PC-9 (cell line): ENCODE measurements at regions not wholly inside any gene's neighbourhood (a gene's known extent, or its start where the extent isn't known, plus 50 kb on each side); places are given as distances from the start of the nearest gene placed in this dataset.
"Not testable (repeated sequence)": the region's sequence is repeated elsewhere in the genome, so short reads cannot be mapped to it uniquely, and the experiment has no call there.

Experiments
- BruUV-seq: library from RNA; stranded (reverse); fragments of 400-500 nt; replicated peaks from 2 replicates; lab custom pipeline; 2021; lab: Mats Ljungman, UMichigan
- CTCF ChIA-PET: fragments of 300-600 bp; sonication (Branson Sonifier 250); formaldehyde crosslinking; loops from one replicate; lab custom pipeline; 2022; ENCODE audit warnings: antibody characterized with exemption; lab: Charles Lee
- POLR2A ChIA-PET: fragments of 300-600 bp; sonication (Branson Sonifier 250); formaldehyde crosslinking; loops from one replicate; lab custom pipeline; 2022; ENCODE audit warnings: antibody characterized with exemption; ENCODE audit not compliant: unreplicated experiment; lab: Charles Lee
- DNase-seq, 2 experiments: peaks; one replicate each; pipeline versions ENCODE4 v3.0.0 to v3.0.0-alpha.2; 2015 to 2022; ENCODE audit warnings: mixed read lengths in 1 of 2
- H2AFZ ChIP-seq: fragments of 200-600 bp; sonication (generic); 2 replicates; pipeline ENCODE4 v1.8.1; 2017; ENCODE audit warnings: antibody characterized with exemption
- H3F3A ChIP-seq: fragments of 200-600 bp; sonication (generic); 2 replicates; pipeline ENCODE4 v1.8.1; 2017; ENCODE audit warnings: antibody characterized with exemption, mild to moderate bottlenecking, low read depth; ENCODE audit not compliant: insufficient read depth
- H3K27ac ChIP-seq: fragments of 200-600 bp; sonication (generic); 2 replicates; pipeline ENCODE4 v1.6.1; 2016; ENCODE audit warnings: mixed run types
- H3K27me3 ChIP-seq: fragments of 200-600 bp; sonication (generic); 2 replicates; pipeline ENCODE4 v1.6.1; 2016; ENCODE audit warnings: low read depth, mixed run types; ENCODE audit not compliant: insufficient read depth
- H3K36me3 ChIP-seq: fragments of 200-600 bp; sonication (generic); 2 replicates; pipeline ENCODE4 v1.6.1; 2016; ENCODE audit warnings: low read depth, mixed run types
- H3K4me1 ChIP-seq: fragments of 200-600 bp; sonication (generic); replicated peaks from 2 replicates; pipeline ENCODE4 v1.6.1; 2016; ENCODE audit warnings: mixed run types; ENCODE audit not compliant: insufficient read depth
- H3K4me2 ChIP-seq: fragments of 200-600 bp; sonication (generic); 2 replicates; pipeline ENCODE4 v1.6.1; 2017; ENCODE audit warnings: mixed run types
- H3K4me3 ChIP-seq: fragments of 200-600 bp; sonication (generic); 2 replicates; pipeline ENCODE4 v1.6.1; 2016; ENCODE audit warnings: mixed run types
- H3K79me2 ChIP-seq: fragments of 200-600 bp; sonication (generic); 2 replicates; pipeline ENCODE4 v1.6.1; 2017; ENCODE audit warnings: low read depth, mixed run types
- H3K9me2 ChIP-seq: fragments of 200-600 bp; sonication (generic); 2 replicates; pipeline ENCODE4 v1.8.1; 2017; ENCODE audit warnings: mild to moderate bottlenecking; ENCODE audit not compliant: insufficient read depth
- H3K9me3 ChIP-seq: fragments of 200-600 bp; sonication (generic); 2 replicates; pipeline ENCODE4 v1.8.1; 2016; ENCODE audit warnings: low read depth; ENCODE audit not compliant: insufficient read depth
- H4K20me1 ChIP-seq: fragments of 200-600 bp; sonication (generic); 2 replicates; pipeline ENCODE4 v1.8.1; 2017; ENCODE audit not compliant: insufficient read depth
- CTCF ChIP-seq: fragments of 200-600 bp; sonication (generic); conservative IDR thresholded peaks from 2 replicates; pipeline ENCODE4 v1.6.1; 2017; ENCODE audit warnings: mixed run types, antibody characterized with exemption, mild to moderate bottlenecking, moderate library complexity
- EZH2 ChIP-seq: fragments of 200-600 bp; sonication (generic); IDR thresholded peaks from 2 replicates; pipeline ENCODE4 v1.8.0; 2017; ENCODE audit warnings: antibody characterized with exemption, low read depth
- intact Hi-C: fragments of 100-400 bp; cut with micrococcal nuclease; formaldehyde crosslinking; loops from one replicate; pipeline ENCODE4 v1.10.0; 2022; ENCODE audit not compliant: unreplicated experiment

- Histone ChIP-seq H3K79me2 (no peaks in the 10 kb centered on the region), H3F3A (no peaks in the 10 kb centered on the region), H3K27ac (no peak overlapping the region), H3K4me3 (no peak overlapping the region), H3K4me1 (no peaks in the 10 kb centered on the region), H3K4me2 (no peak overlapping the region), H4K20me1 (no peaks in the 10 kb centered on the region), H3K9me2 (no peaks in the 10 kb centered on the region), H3K9me3 (no peaks in the 10 kb centered on the region; the same call in 1 of the 2 replicates), H3K27me3 (no peaks in the 10 kb centered on the region), H3K36me3 (no peaks in the 10 kb centered on the region), H2AFZ (no peak overlapping the region)
- ChIA-PET POLR2A (no interaction called here), CTCF (no interaction called here)
- intact Hi-C loops, result no loop called here
- no TSS peak for BruUV-seq
- no peak for DNase-seq
- TF ChIP-seq EZH2, result no peak
- TF ChIP-seq CTCF, result no peak
These were observed 386.9 kb upstream of the PROX1 start for GRCh38 chr1:213600879-213601278.

GRCh38 chr1:213601705-213602104 is 386.1 kb upstream of the PROX1 start:
- H3K4me2 ChIP-seq, H3K4me1 ChIP-seq, H3K79me2 ChIP-seq, H3K27me3 ChIP-seq, DNase-seq, H3K27ac ChIP-seq, H2AFZ ChIP-seq, H3K36me3 ChIP-seq, BruUV-seq, H3K4me3 ChIP-seq, H3K9me2 ChIP-seq, POLR2A ChIA-PET, CTCF ChIA-PET, H3F3A ChIP-seq, H4K20me1 ChIP-seq, intact Hi-C loops, H3K9me3 ChIP-seq: not testable (repeated sequence)

GRCh38 chr1:213602796-213603486 is 384.8 kb upstream of the PROX1 start:
- TF ChIP-seq CTCF (no peak), EZH2 (no peak)
- no TSS peak for BruUV-seq
- H4K20me1 ChIP-seq, result no peaks in the 10 kb centered on the region
- H3K9me3 ChIP-seq, result no peaks in the 10 kb centered on the region; the same call in 1 of the 2 replicates
- ChIA-PET POLR2A (no interaction called here), CTCF (no interaction called here)
- no peak for DNase-seq
- H3K79me2 ChIP-seq, result no peaks in the 10 kb centered on the region
- H2AFZ ChIP-seq, result no peak overlapping the region
- H3K36me3 ChIP-seq, result no peaks in the 10 kb centered on the region
- H3K27me3 ChIP-seq, result no peaks in the 10 kb centered on the region
- intact Hi-C loops, result no loop called here
- no peak overlapping the region for H3K27ac ChIP-seq
- no peaks in the 10 kb centered on the region for H3K4me1 ChIP-seq
- H3K4me3 ChIP-seq, result no peak overlapping the region
- no peaks in the 10 kb centered on the region for H3F3A ChIP-seq
- H3K4me2 ChIP-seq, result no peak overlapping the region
- H3K9me2 ChIP-seq, result no peaks in the 10 kb centered on the region

- H3K4me2 ChIP-seq, result no peak overlapping the region
- intact Hi-C loops, result no loop called here
- no peaks in the 10 kb centered on the region for H3K9me2 ChIP-seq
- CTCF ChIA-PET, result no interaction called here
- TF ChIP-seq CTCF (no peak), EZH2 (no peak)
- no peaks in the 10 kb centered on the region; the same call in 1 of the 2 replicates for H3K9me3 ChIP-seq
- H3K79me2 ChIP-seq, result no peaks in the 10 kb centered on the region
- POLR2A ChIA-PET, result no interaction called here
- H3K27ac ChIP-seq, result no peak overlapping the region
- H3F3A ChIP-seq, result no peaks in the 10 kb centered on the region
- H3K36me3 ChIP-seq, result no peaks in the 10 kb centered on the region
- H3K27me3 ChIP-seq, result no peaks in the 10 kb centered on the region
- BruUV-seq, result no TSS peak
- H2AFZ ChIP-seq, result no peak overlapping the region
- no peak for DNase-seq
- no peaks in the 10 kb centered on the region for H4K20me1 ChIP-seq
- no peaks in the 10 kb centered on the region for H3K4me1 ChIP-seq
- H3K4me3 ChIP-seq, result no peak overlapping the region
These were observed 383.3 kb upstream of the PROX1 start for GRCh38 chr1:213604477-213604876.
